Astrocyte (in vitro differentiated cells and primary cell): ENCODE measurements at regions not wholly inside any gene's neighbourhood (a gene's known extent, or its start where the extent isn't known, plus 50 kb on each side); places are given as distances from the start of the nearest gene placed in this dataset.

Experiments used
- CTCF ChIP-seq: IDR thresholded peaks from 2 replicates; pipeline ENCODE4 v1.5.1; 2011; ENCODE audit warnings: low read depth, mild to moderate bottlenecking, inconsistent platforms, low read length, moderate library complexity; ENCODE audit not compliant: insufficient read depth
- EZH2 ChIP-seq: IDR thresholded peaks from 2 replicates; pipeline ENCODE4 v1.6.1; 2012; ENCODE audit warnings: mild to moderate bottlenecking, low read length, inconsistent platforms; ENCODE audit not compliant: insufficient read depth

GRCh38 chr11:112580864-112581263 lies 320.2 kb upstream of the PLET1 start:
- no peak for TF ChIP-seq CTCF
- TF ChIP-seq EZH2 = no peak
